Endothelial cell of umbilical vein (primary cell): ENCODE measurements at regions not wholly inside any gene's neighbourhood (a gene's known extent, or its start where the extent isn't known, plus 50 kb on each side); places are given as distances from the start of the nearest gene placed in this dataset.

Experiments
- BruUV-seq: library from RNA; stranded (reverse); fragments of 400-500 nt; replicated peaks from 2 replicates; lab custom pipeline; 2021; lab: Mats Ljungman, UMichigan
- CTCF ChIA-PET: fragments of 300-600, 350-600 bp; sonication (Branson Sonifier 250); formaldehyde crosslinking; loops from one replicate; lab custom pipeline; 2021; ENCODE audit warnings: antibody characterized with exemption, inconsistent platforms; lab: Charles Lee
- POLR2A ChIA-PET: fragments of 300-600, 350-600 bp; sonication (Branson Sonifier 250); formaldehyde crosslinking; loops from one replicate; lab custom pipeline; 2021; ENCODE audit warnings: antibody characterized with exemption, inconsistent platforms; lab: Charles Lee
- DNase-seq: peaks from one replicate; pipeline ENCODE4 v3.0.0-alpha.2; 2011; ENCODE audit warnings: low read depth, low spot score
- FAIRE-seq: peaks from 2 replicates; lab custom pipeline; 2011; peaks lifted over from hg19 to GRCh38; lab: Jason Lieb, UNC
- H2AFZ ChIP-seq: 2 replicates; pipeline ENCODE4 v1.6.0; 2012; ENCODE audit warnings: low read depth, low read length, control low read depth, inconsistent platforms
- H3K27ac ChIP-seq: 2 replicates; pipeline ENCODE4 v1.5.1; 2011; ENCODE audit warnings: low read depth, mild to moderate bottlenecking, control low read depth, low read length, moderate library complexity; ENCODE audit not compliant: insufficient read depth
- H3K27me3 ChIP-seq, 2 experiments: 2 replicates each; pipeline versions ENCODE4 v1.6.0 to v1.6.1; 2011; ENCODE audit warnings: low read length in 2 of 2, mixed read lengths in 1 of 2; ENCODE audit not compliant: control insufficient read depth in 2 of 2, insufficient read depth in 2 of 2
- H3K36me3 ChIP-seq, 2 experiments: 2 replicates in 1 of 2; 3 replicates in 1 of 2; pipeline ENCODE4 v1.5.1; 2011; ENCODE audit warnings: low read length in 2 of 2, mild to moderate bottlenecking in 1 of 2, moderate library complexity in 1 of 2; ENCODE audit not compliant: control insufficient read depth in 2 of 2, insufficient read depth in 2 of 2; ENCODE audit errors: extremely low read depth in 1 of 2
- H3K4me1 ChIP-seq: 3 replicates; pipeline ENCODE4 v1.5.1; 2011; ENCODE audit warnings: mild to moderate bottlenecking, low read length; ENCODE audit not compliant: control insufficient read depth, insufficient read depth; ENCODE audit errors: extremely low read depth
- H3K4me2 ChIP-seq: 2 replicates; pipeline ENCODE4 v1.6.1; 2011; ENCODE audit warnings: low read length, control low read depth, mixed read lengths; ENCODE audit not compliant: insufficient read depth
- H3K4me3 ChIP-seq, 3 experiments: fragments of 200-600 bp in 1 of 3; sonication (generic), shearing (Covaris generic) in 1 of 3; replicated peaks in 1 of 3; 2 replicates each; pipeline ENCODE4 v1.5.1; 2011 to 2016; ENCODE audit warnings: control low read depth in 3 of 3, low read length in 3 of 3, mild to moderate bottlenecking in 2 of 3, inconsistent platforms in 1 of 3, low read depth in 1 of 3, moderate library complexity in 1 of 3; ENCODE audit not compliant: insufficient read depth in 1 of 3
- H3K79me2 ChIP-seq: 2 replicates; pipeline ENCODE4 v1.6.0; 2012; ENCODE audit warnings: low read length, inconsistent platforms; ENCODE audit not compliant: control insufficient read depth, insufficient read depth
- H3K9ac ChIP-seq: replicated peaks from 2 replicates; pipeline ENCODE3; 2011; ENCODE audit warnings: low read length, control low read depth; ENCODE audit not compliant: insufficient read depth; ENCODE audit errors: extremely low read depth
- H3K9me1 ChIP-seq: replicated peaks from 3 replicates; pipeline ENCODE4 v1.6.0; 2011; ENCODE audit warnings: mild to moderate bottlenecking, low read length; ENCODE audit not compliant: control insufficient read depth, insufficient read depth; ENCODE audit errors: extremely low read depth
- H3K9me3 ChIP-seq: replicated peaks from 2 replicates; pipeline ENCODE4 v1.5.1; 2012; ENCODE audit warnings: low read length, inconsistent platforms; ENCODE audit not compliant: control insufficient read depth, insufficient read depth
- H4K20me1 ChIP-seq: replicated peaks from 2 replicates; pipeline ENCODE3; 2011; ENCODE audit warnings: mild to moderate bottlenecking, low read length; ENCODE audit not compliant: control insufficient read depth, insufficient read depth; ENCODE audit errors: extremely low read depth
- CTCF ChIP-seq, 2 donors: IDR thresholded peaks; 1 replicate in 1 of 2; 2 replicates in 1 of 2; pipeline ENCODE4 v1.5.1; 2011; ENCODE audit warnings: low read length in 2 of 2, mild to moderate bottlenecking in 2 of 2, moderate library complexity in 2 of 2, control low read depth in 1 of 2, inconsistent platforms in 1 of 2, low read depth in 1 of 2; ENCODE audit not compliant: insufficient read depth in 1 of 2; ENCODE audit errors: extremely low read depth in 1 of 2
- EZH2 ChIP-seq: IDR thresholded peaks from 2 replicates; pipeline ENCODE4 v1.6.1; 2012; ENCODE audit warnings: borderline replicate concordance, low read depth, mild to moderate bottlenecking, moderate library complexity, low read length, inconsistent platforms; ENCODE audit not compliant: severe bottlenecking
- FOS ChIP-seq: IDR thresholded peaks from 2 replicates; pipeline ENCODE4 v1.6.1; 2011; ENCODE audit warnings: mild to moderate bottlenecking, low read length, moderate library complexity, borderline replicate concordance; ENCODE audit not compliant: insufficient read depth
- GATA2 ChIP-seq: IDR thresholded peaks from 2 replicates; pipeline ENCODE4 v1.7.0; 2011; ENCODE audit warnings: low read depth, mild to moderate bottlenecking, moderate library complexity, mixed read lengths, low read length; ENCODE audit not compliant: insufficient read length, insufficient read depth
- JUN ChIP-seq: IDR thresholded peaks from 2 replicates; pipeline ENCODE4 v1.6.1; 2011; ENCODE audit warnings: borderline replicate concordance, low read depth; ENCODE audit not compliant: insufficient read length, insufficient read depth
- MAX ChIP-seq: IDR thresholded peaks from 2 replicates; pipeline ENCODE4 v1.6.1; 2011; ENCODE audit not compliant: insufficient read depth, insufficient read length
- MYC ChIP-seq: IDR thresholded peaks from one replicate; pipeline ENCODE4 v1.6.1; 2011; ENCODE audit warnings: mild to moderate bottlenecking, low read depth, low read length
- POLR2A ChIP-seq: IDR thresholded peaks from 2 replicates; pipeline ENCODE4 v1.6.1; 2012; ENCODE audit warnings: low read depth, mild to moderate bottlenecking, control low read depth, low read length
- POLR2AphosphoS5 ChIP-seq: IDR thresholded peaks from 2 replicates; pipeline ENCODE4 v1.6.1; 2012; ENCODE audit warnings: low read depth, mild to moderate bottlenecking, control low read depth, low read length, moderate library complexity; ENCODE audit not compliant: insufficient read depth
- dilution Hi-C: fragments of 300-500 bp; cut with MboI; formaldehyde crosslinking; loops from one replicate; pipeline ENCODE4 v1.15.0; 2019; ENCODE audit warnings: low sequenced_read_pairs; ENCODE audit not compliant: extremely low pct_ligation_motif_present
- intact Hi-C: fragments of 100-400 bp; cut with micrococcal nuclease; formaldehyde crosslinking; loops from one replicate; pipeline ENCODE4 v1.10.0; 2022

GRCh38 chr11:15885854-15886253 is 470.5 kb downstream of the SOX6 start:
- no peak for TF ChIP-seq POLR2A
- no peak for TF ChIP-seq MYC
- TF ChIP-seq FOS = no peak
- TF ChIP-seq JUN = no peak
- no peak for TF ChIP-seq CTCF (IDR thresholded peaks at IDR 0.05; ENCODE audit: extremely low read depth in 1 of 2, insufficient read depth in 1 of 2, low read depth in 1 of 2, low read length in 2 of 2)
- no peak for TF ChIP-seq POLR2AphosphoS5
- no peak for TF ChIP-seq MAX
- no peak for TF ChIP-seq EZH2
- no peak for TF ChIP-seq GATA2
- dilution Hi-C loops = no loop called here
- FAIRE-seq (no peak), DNase-seq (no peak)
- H3K79me2 ChIP-seq = no peaks in the 10 kb centered on the region
- H4K20me1 ChIP-seq = no peaks in the 10 kb centered on the region
- no peak overlapping the region for H3K4me3 ChIP-seq
- H3K9me3 ChIP-seq = no peaks in the 10 kb centered on the region
- H3K27ac ChIP-seq = no peak overlapping the region
- H3K9ac ChIP-seq = no peak overlapping the region
- H2AFZ ChIP-seq = no peak overlapping the region
- no TSS peak for BruUV-seq
- ChIA-PET CTCF (no interaction called here), POLR2A (no interaction called here)
- H3K9me1 ChIP-seq = no peaks in the 10 kb centered on the region
- no peak overlapping the region for H3K4me2 ChIP-seq
- intact Hi-C loops = no loop called here
- H3K4me1 ChIP-seq = no peaks in the 10 kb centered on the region
- no peaks in the 10 kb centered on the region for H3K36me3 ChIP-seq
- no peaks in the 10 kb centered on the region for H3K27me3 ChIP-seq
